Tibial artery (tissue), 4 donors: ENCODE measurements at regions not wholly inside any gene's neighbourhood (a gene's known extent, or its start where the extent isn't known, plus 50 kb on each side); places are given as distances from the start of the nearest gene placed in this dataset.

Experiments used
- DNase-seq, 2 donors: peaks; one replicate each; pipeline ENCODE4 v3.0.0-alpha.2; 2019
- H3K27ac ChIP-seq, 2 donors: fragments of 200-600 bp; sonication (generic) in 1 of 2; 1 replicate in 1 of 2; 2 replicates in 1 of 2; pipeline ENCODE4 v1.5.1; 2018 to 2019; ENCODE audit warnings: mild to moderate bottlenecking in 1 of 2
- H3K27me3 ChIP-seq, 2 donors: fragments of 200-600 bp; sonication (generic) in 1 of 2; one replicate each; pipeline versions ENCODE4 v1.5.1 to v1.6.0; 2016 to 2019
- H3K36me3 ChIP-seq, 3 donors: fragments of 200-600 bp; sonication (generic) in 2 of 3; one replicate each; pipeline ENCODE4 v1.5.1; 2016 to 2019; ENCODE audit warnings: mild to moderate bottlenecking in 2 of 3
- H3K4me1 ChIP-seq, 4 donors: fragments of 200-600 bp; sonication (generic) in 2 of 4; 1 replicate in 3 of 4; 2 replicates in 1 of 4; pipeline ENCODE4 v1.5.1; 2016 to 2019
- H3K4me3 ChIP-seq, 2 donors: fragments of 200-600 bp; sonication (generic) in 1 of 2; 1 replicate in 1 of 2; 2 replicates in 1 of 2; pipeline ENCODE4 v1.5.1; 2018 to 2019; ENCODE audit warnings: mild to moderate bottlenecking in 2 of 2
- H3K9me3 ChIP-seq, 3 donors: fragments of 200-600 bp; sonication (generic) in 1 of 3; one replicate each; pipeline ENCODE4 v1.5.1; 2016 to 2019
- CTCF ChIP-seq, 2 experiments: fragments of 200-600 bp in 1 of 2; fragments of 450-650 bp in 1 of 2; IDR thresholded peaks; one replicate each; pipeline ENCODE4 v1.5.1; 2017 to 2019; ENCODE audit warnings: antibody characterized with exemption in 2 of 2, mild to moderate bottlenecking in 1 of 2, moderate library complexity in 1 of 2
- intact Hi-C: fragments of 100-400 bp; cut with DNase I; formaldehyde crosslinking; loops from one replicate; pipeline ENCODE4 v1.15.0; 2023; ENCODE audit warnings: low total_unique reads

- TF ChIP-seq CTCF (IDR thresholded peaks at IDR 0.05) = no peak
Observed at GRCh38 chr11:134522782-134523570, 110.9 kb upstream of the B3GAT1 start.

GRCh38 chr11:134521452-134522289, 109.6 kb upstream of the B3GAT1 start:
- Histone ChIP-seq H3K4me3 (no peak overlapping the region), H3K27me3 (peaks cover 0 to 34% of the 10 kb centered on the region in 2 donors), H3K4me1 (no peaks in the 10 kb centered on the region), H3K27ac (no peak overlapping the region), H3K9me3 (no peaks in the 10 kb centered on the region), H3K36me3 (no peaks in the 10 kb centered on the region)
- DNase-seq = no peak
- TF ChIP-seq CTCF (IDR thresholded peaks at IDR 0.05) = no peak
- intact Hi-C loops = no loop called here

More at GRCh38 chr11:134522782-134523570, 110.9 kb upstream of the B3GAT1 start:
- Histone ChIP-seq H3K9me3 (no peaks in the 10 kb centered on the region), H3K27ac (no peak overlapping the region), H3K27me3 (peaks cover 0 to 32% of the 10 kb centered on the region in 2 donors), H3K4me1 (no peaks in the 10 kb centered on the region), H3K36me3 (no peaks in the 10 kb centered on the region), H3K4me3 (no peak overlapping the region)
- intact Hi-C loops = no loop called here
- no peak for DNase-seq

- no peak for TF ChIP-seq CTCF (IDR thresholded peaks at IDR 0.05)
- peaks cover 0 to 38% of the 10 kb centered on the region in 2 donors for H3K27me3 ChIP-seq
- no peaks in the 10 kb centered on the region for H3K9me3 ChIP-seq
- H3K36me3 ChIP-seq = no peaks in the 10 kb centered on the region
- H3K4me1 ChIP-seq = no peaks in the 10 kb centered on the region
- no peak overlapping the region for H3K27ac ChIP-seq
- intact Hi-C loops = no loop called here
- H3K4me3 ChIP-seq = no peak overlapping the region
- DNase-seq = no peak
Observed at GRCh38 chr11:134521001-134521400, 109.0 kb upstream of the B3GAT1 start.

GRCh38 chr11:134519788-134520187, 107.7 kb upstream of the B3GAT1 start:
- peaks cover 0 to 45% of the 10 kb centered on the region in 2 donors for H3K27me3 ChIP-seq
- no peaks in the 10 kb centered on the region for H3K9me3 ChIP-seq
- intact Hi-C loops = no loop called here
- no peak overlapping the region for H3K4me3 ChIP-seq
- no peak for TF ChIP-seq CTCF (IDR thresholded peaks at IDR 0.05)
- H3K36me3 ChIP-seq = no peaks in the 10 kb centered on the region
- H3K27ac ChIP-seq = no peak overlapping the region
- H3K4me1 ChIP-seq = no peaks in the 10 kb centered on the region
- DNase-seq = no peak

GRCh38 chr11:134519390-134519750, 107.3 kb upstream of the B3GAT1 start:
- H3K27me3 ChIP-seq = peaks cover 0 to 48% of the 10 kb centered on the region in 2 donors
- H3K4me3 ChIP-seq = no peak overlapping the region
- H3K9me3 ChIP-seq = no peaks in the 10 kb centered on the region
- H3K36me3 ChIP-seq = no peaks in the 10 kb centered on the region
- no peaks in the 10 kb centered on the region for H3K4me1 ChIP-seq
- no peak for DNase-seq
- TF ChIP-seq CTCF (IDR thresholded peaks at IDR 0.05) = no peak
- intact Hi-C loops = no loop called here
- no peak overlapping the region for H3K27ac ChIP-seq
